ENCODE measurements at regions not wholly inside any gene's neighbourhood (a gene's known extent, or its start where the extent isn't known, plus 50 kb on each side); places are given as distances from the start of the nearest gene placed in this dataset.

GRCh38 chr12:24039113-24039525, 89.6 kb upstream of the SOX5 start:
- Mint-ChIP-seq H3K27me3 (ENCODE audit: low read depth in 2 of 2) (no peaks in the 10 kb centered on the region), H3K4me1 (no peaks in the 10 kb centered on the region), H3K36me3 (no peaks in the 10 kb centered on the region), H3K4me3 (no peak overlapping the region), H3K9me3 (no peaks in the 10 kb centered on the region), H3K27ac (no peak overlapping the region)
- DNase-seq = no peak
- Histone ChIP-seq H3K27me3 (ENCODE audit: control insufficient read depth, insufficient read depth, low read length) (no peaks in the 10 kb centered on the region), H3K27ac (ENCODE audit: low read length) (no peak overlapping the region), H3K36me3 (ENCODE audit: control insufficient read depth, insufficient read depth, low read length) (no peaks in the 10 kb centered on the region), H3K4me3 (ENCODE audit: low read length) (no peak overlapping the region), H3K9me3 (ENCODE audit: control insufficient read depth, insufficient read depth, low read length) (no peaks in the 10 kb centered on the region), H3K4me1 (ENCODE audit: control insufficient read depth, insufficient read depth, low read length) (no peaks in the 10 kb centered on the region)
- intact Hi-C loops (cut with micrococcal nuclease) = no loop called here
- WGBS (ENCODE audit: insufficient coverage) = no CpG with 5 or more reads among the region's 1 CpG
- ATAC-seq = no peak
- no peak for TF ChIP-seq CTCF (IDR thresholded peaks at IDR 0.05)

GRCh38 chr12:24038211-24038997, 88.9 kb upstream of the SOX5 start:
- intact Hi-C loops (cut with micrococcal nuclease) = no loop called here
- H3K4me3 ChIP-seq (ENCODE audit: low read length) = no peak overlapping the region
- no peaks in the 10 kb centered on the region for H3K27me3 ChIP-seq (ENCODE audit: control insufficient read depth, insufficient read depth, low read length)
- H3K9me3 Mint-ChIP-seq = no peaks in the 10 kb centered on the region
- no peak overlapping the region for H3K4me3 Mint-ChIP-seq
- DNase-seq (no peak), ATAC-seq (no peak)
- H3K4me1 ChIP-seq (ENCODE audit: control insufficient read depth, insufficient read depth, low read length) = no peaks in the 10 kb centered on the region
- no peaks in the 10 kb centered on the region for H3K27me3 Mint-ChIP-seq (ENCODE audit: low read depth in 2 of 2)
- no peak overlapping the region for H3K27ac ChIP-seq (ENCODE audit: low read length)
- WGBS (ENCODE audit: insufficient coverage) = 90% methylated on average over 4 of the region's 6 CpGs
- no peaks in the 10 kb centered on the region for H3K36me3 Mint-ChIP-seq
- H3K36me3 ChIP-seq (ENCODE audit: control insufficient read depth, insufficient read depth, low read length) = no peaks in the 10 kb centered on the region
- no peaks in the 10 kb centered on the region for H3K9me3 ChIP-seq (ENCODE audit: control insufficient read depth, insufficient read depth, low read length)
- TF ChIP-seq CTCF (IDR thresholded peaks at IDR 0.05) = no peak
- no peaks in the 10 kb centered on the region for H3K4me1 Mint-ChIP-seq
- no peak overlapping the region for H3K27ac Mint-ChIP-seq

GRCh38 chr12:24036438-24037216, 87.2 kb upstream of the SOX5 start:
- intact Hi-C loops (cut with micrococcal nuclease) = no loop called here

More at GRCh38 chr12:24036438-24037216, 87.2 kb upstream of the SOX5 start:
- Mint-ChIP-seq H3K4me3 (no peak overlapping the region), H3K36me3 (no peaks in the 10 kb centered on the region), H3K4me1 (no peaks in the 10 kb centered on the region), H3K9me3 (no peaks in the 10 kb centered on the region), H3K27ac (no peak overlapping the region), H3K27me3 (ENCODE audit: low read depth in 2 of 2) (no peaks in the 10 kb centered on the region)
- H3K4me1 ChIP-seq (ENCODE audit: control insufficient read depth, insufficient read depth, low read length) = no peaks in the 10 kb centered on the region
- ATAC-seq (no peak), DNase-seq (no peak)
- H3K36me3 ChIP-seq (ENCODE audit: control insufficient read depth, insufficient read depth, low read length) = no peaks in the 10 kb centered on the region
- 92% methylated on average over 3 of the region's 3 CpGs for WGBS (ENCODE audit: insufficient coverage)
- H3K4me3 ChIP-seq (ENCODE audit: low read length) = no peak overlapping the region
- H3K9me3 ChIP-seq (ENCODE audit: control insufficient read depth, insufficient read depth, low read length) = no peaks in the 10 kb centered on the region
- H3K27me3 ChIP-seq (ENCODE audit: control insufficient read depth, insufficient read depth, low read length) = no peaks in the 10 kb centered on the region
- TF ChIP-seq CTCF (IDR thresholded peaks at IDR 0.05) = no peak
- H3K27ac ChIP-seq (ENCODE audit: low read length) = no peak overlapping the region
